SK-N-SH (cell line): ENCODE measurements at regions not wholly inside any gene's neighbourhood (a gene's known extent, or its start where the extent isn't known, plus 50 kb on each side); places are given as distances from the start of the nearest gene placed in this dataset.
A peak's percentile ranks its signal among the peaks of the same experiment; 100 is the strongest.

Experiments used
- CTCF ChIA-PET: fragments of 300-600, 350-600 bp; formaldehyde crosslinking; extraction: SDS; loops from one replicate; lab custom pipeline; 2021; lab: Yijun Ruan, JAX
- POLR2A ChIA-PET: fragments of 350-600 bp; sonication (Branson Sonifier 250); formaldehyde crosslinking; extraction: SDS; loops from one replicate; lab custom pipeline; 2020; ENCODE audit warnings: antibody characterized with exemption, inconsistent platforms; lab: Yijun Ruan, JAX
- DNase-seq: peaks from one replicate; pipeline ENCODE4 v3.0.0; 2012
- H2AFZ ChIP-seq: fragments of 200-600 bp; sonication (generic); 2 replicates; pipeline ENCODE4 v1.8.1; 2016; ENCODE audit warnings: antibody characterized with exemption, mild to moderate bottlenecking, low read depth
- H3F3A ChIP-seq: fragments of 200-600 bp; sonication (generic); replicated peaks from 2 replicates; pipeline ENCODE3; 2016; ENCODE audit warnings: antibody characterized with exemption, mild to moderate bottlenecking; ENCODE audit not compliant: insufficient read depth
- H3K27ac ChIP-seq, 2 experiments: fragments of 200-500 bp in 1 of 2; fragments of 200-600 bp in 1 of 2; sonication (Bioruptor generic) in 1 of 2; sonication (generic), shearing (Covaris generic) in 1 of 2; 2 replicates each; pipeline versions ENCODE4 v1.5.1 to v1.6.1; 2014 to 2016; ENCODE audit warnings: low read depth in 2 of 2, inconsistent platforms in 1 of 2, low read length in 1 of 2, mild to moderate bottlenecking in 1 of 2, mixed read lengths in 1 of 2
- H3K27me3 ChIP-seq: fragments of 200-600 bp; sonication (generic), shearing (Covaris generic); 2 replicates; pipeline ENCODE4 v1.6.1; 2016; ENCODE audit warnings: mixed run types; ENCODE audit not compliant: insufficient read depth
- H3K36me3 ChIP-seq, 2 experiments: fragments of 200-500 bp in 1 of 2; fragments of 200-600 bp in 1 of 2; sonication (Bioruptor generic) in 1 of 2; sonication (generic) in 1 of 2; replicated peaks in 1 of 2; 2 replicates each; pipeline versions ENCODE3 to v1.5.1; 2014 to 2016; ENCODE audit warnings: low read length in 1 of 2, mild to moderate bottlenecking in 1 of 2; ENCODE audit not compliant: insufficient read depth in 2 of 2, control insufficient read depth in 1 of 2
- H3K4me1 ChIP-seq, 2 experiments: fragments of 200-500 bp in 1 of 2; fragments of 200-600 bp in 1 of 2; sonication (Bioruptor generic) in 1 of 2; sonication (generic), shearing (Covaris generic) in 1 of 2; 2 replicates each; pipeline versions ENCODE4 v1.5.1 to v1.6.1; 2014 to 2016; ENCODE audit warnings: low read depth in 1 of 2, low read length in 1 of 2, mixed run types in 1 of 2; ENCODE audit not compliant: insufficient read depth in 2 of 2, control insufficient read depth in 1 of 2
- H3K4me2 ChIP-seq: fragments of 200-600 bp; sonication (generic), shearing (Covaris generic); 2 replicates; pipeline ENCODE4 v1.6.1; 2017; ENCODE audit warnings: mixed run types
- H3K4me3 ChIP-seq, 2 experiments: fragments of 200-500 bp in 1 of 2; fragments of 200-600 bp in 1 of 2; sonication (Bioruptor generic) in 1 of 2; sonication (generic), shearing (Covaris generic) in 1 of 2; 2 replicates each; pipeline versions ENCODE4 v1.5.1 to v1.8.1; 2014 to 2016; ENCODE audit warnings: low read depth in 2 of 2, inconsistent platforms in 1 of 2, low read length in 1 of 2, mild to moderate bottlenecking in 1 of 2, mixed read lengths in 1 of 2, moderate library complexity in 1 of 2
- H3K79me2 ChIP-seq: fragments of 200-600 bp; sonication (generic); 2 replicates; pipeline ENCODE4 v1.8.1; 2017; ENCODE audit warnings: mild to moderate bottlenecking; ENCODE audit not compliant: insufficient read depth
- H3K9ac ChIP-seq: fragments of 200-600 bp; sonication (generic); 2 replicates; pipeline ENCODE4 v1.6.1; 2017; ENCODE audit warnings: mixed run types
- H3K9me2 ChIP-seq: fragments of 200-600 bp; sonication (generic); 2 replicates; pipeline ENCODE4 v1.6.1; 2017; ENCODE audit warnings: mixed run types
- H3K9me3 ChIP-seq: fragments of 200-600 bp; sonication (generic); 2 replicates; pipeline ENCODE4 v1.6.1; 2017; ENCODE audit warnings: mixed run types, mild to moderate bottlenecking, moderate library complexity
- H4K20me1 ChIP-seq: fragments of 200-600 bp; sonication (generic); 2 replicates; pipeline ENCODE4 v1.6.1; 2017; ENCODE audit warnings: mild to moderate bottlenecking, mixed run types; ENCODE audit not compliant: insufficient read depth
- CHD2 ChIP-seq: fragments of 150-350 bp; IDR thresholded peaks from 2 replicates; pipeline ENCODE4 v1.6.1; 2018; ENCODE audit warnings: low read length; ENCODE audit not compliant: partially characterized antibody
- ELF1 ChIP-seq: IDR thresholded peaks from 2 replicates; pipeline ENCODE4 v1.4.0; 2012
- EP300 ChIP-seq, 2 experiments: IDR thresholded peaks; 2 replicates each; pipeline versions ENCODE4 v1.4.0 to v1.6.1; 2012; ENCODE audit warnings: borderline replicate concordance in 1 of 2, low read depth in 1 of 2, low read length in 1 of 2
- EZH2phosphoT487 ChIP-seq: fragments of 200-600 bp; sonication (generic); IDR thresholded peaks from 2 replicates; pipeline ENCODE4 v1.6.1; 2017; ENCODE audit warnings: low read depth, mixed run types, mild to moderate bottlenecking, antibody characterized with exemption, moderate library complexity, borderline replicate concordance
- FOXM1 ChIP-seq: IDR thresholded peaks from 2 replicates; pipeline ENCODE4 v1.4.0; 2012; ENCODE audit warnings: low read depth, mild to moderate bottlenecking
- JUND ChIP-seq: IDR thresholded peaks from 2 replicates; pipeline ENCODE4 v1.4.0; 2012
- MEF2A ChIP-seq: IDR thresholded peaks from 2 replicates; pipeline ENCODE4 v1.4.0; 2012; ENCODE audit warnings: low read depth, borderline replicate concordance
- MXI1 ChIP-seq: IDR thresholded peaks from 2 replicates; pipeline ENCODE4 v1.6.1; 2012; ENCODE audit warnings: mild to moderate bottlenecking, low read depth, low read length, improper control_type of control experiment
- NRF1 ChIP-seq: IDR thresholded peaks from 2 replicates; pipeline ENCODE4 v1.6.1; 2012; ENCODE audit warnings: low read depth, mild to moderate bottlenecking, low read length
- RCOR1 ChIP-seq: fragments of 150-350 bp; IDR thresholded peaks from 2 replicates; pipeline ENCODE4 v1.6.1; 2017; ENCODE audit warnings: antibody characterized with exemption, low read length
- SIN3A ChIP-seq: IDR thresholded peaks from 2 replicates; pipeline ENCODE4 v1.6.1; 2012; ENCODE audit warnings: low read depth, mild to moderate bottlenecking, low read length, moderate library complexity, borderline replicate concordance
- SMC3 ChIP-seq: IDR thresholded peaks from 2 replicates; pipeline ENCODE4 v1.6.1; 2012; ENCODE audit warnings: low read depth, low read length, improper control_type of control experiment
- YY1 ChIP-seq: IDR thresholded peaks from 2 replicates; pipeline ENCODE4 v1.4.0; 2012; ENCODE audit warnings: low read depth, mild to moderate bottlenecking
- WGBS: methylation state at CpG from one replicate; pipeline ENCODE4 v1.1.6; 2017; ENCODE audit warnings: low lambda C conversion rate; 5-methylcytosine and 5-hydroxymethylcytosine counted together
- TF ChIP-seq, protein P1 (sequence below): fragments of 150-350 bp; IDR thresholded peaks from 2 replicates; pipeline ENCODE4 v1.6.1; 2017; ENCODE audit warnings: antibody characterized with exemption, low read length, low read depth, borderline replicate concordance
- TF ChIP-seq, protein P2 (sequence below): IDR thresholded peaks from 2 replicates; pipeline ENCODE4 v1.6.1; 2012; ENCODE audit warnings: mild to moderate bottlenecking, low read depth, low read length, moderate library complexity

DNA sequence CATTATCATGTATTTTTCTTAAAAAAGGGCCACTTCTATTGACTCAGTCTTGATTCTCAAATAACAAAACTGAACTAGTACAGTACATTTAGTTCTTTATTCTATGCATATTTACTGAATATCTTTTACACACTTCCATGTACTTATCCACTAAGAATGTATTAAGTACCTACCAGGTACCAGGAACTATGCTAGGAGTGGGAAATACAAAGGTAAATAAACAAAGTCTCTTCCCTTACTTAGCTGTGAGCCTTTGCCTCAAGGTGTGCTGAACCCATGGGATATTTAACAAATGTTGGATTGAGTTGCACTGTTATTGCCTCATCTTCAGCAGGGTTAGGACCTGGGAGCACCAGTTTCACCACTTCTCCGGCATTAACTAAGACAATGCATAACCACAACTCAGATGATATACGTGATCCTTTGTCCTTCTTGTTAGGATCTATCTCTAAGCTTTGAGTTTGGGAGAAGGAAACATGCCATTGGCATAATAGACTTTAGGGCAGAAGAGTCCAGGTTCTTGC, 533.9 kb downstream of the TFAP2B start (continued):
- TF ChIP-seq NRF1 = no peak
- TF ChIP-seq, protein P1, sequence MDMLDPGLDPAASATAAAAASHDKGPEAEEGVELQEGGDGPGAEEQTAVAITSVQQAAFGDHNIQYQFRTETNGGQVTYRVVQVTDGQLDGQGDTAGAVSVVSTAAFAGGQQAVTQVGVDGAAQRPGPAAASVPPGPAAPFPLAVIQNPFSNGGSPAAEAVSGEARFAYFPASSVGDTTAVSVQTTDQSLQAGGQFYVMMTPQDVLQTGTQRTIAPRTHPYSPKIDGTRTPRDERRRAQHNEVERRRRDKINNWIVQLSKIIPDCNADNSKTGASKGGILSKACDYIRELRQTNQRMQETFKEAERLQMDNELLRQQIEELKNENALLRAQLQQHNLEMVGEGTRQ = no peak

DNA sequence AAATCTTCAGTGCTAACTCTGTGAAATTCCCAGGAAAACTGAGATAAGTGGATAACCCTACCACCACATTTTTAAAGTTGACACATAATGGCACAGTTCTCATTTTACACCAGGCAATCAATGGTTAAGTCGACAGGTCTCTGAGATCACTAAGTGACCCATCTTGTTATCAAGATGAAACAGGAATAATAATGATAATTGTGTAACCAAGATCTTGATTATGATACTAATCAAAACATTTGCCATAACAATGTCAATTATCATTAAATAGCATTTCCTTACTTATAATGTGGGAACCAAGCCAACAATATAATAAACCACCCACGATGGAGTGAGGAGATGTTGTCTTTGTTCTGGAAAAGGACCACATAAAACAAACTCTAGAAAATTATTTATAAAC, 541.6 kb downstream of the TFAP2B start:
- no peak for TF ChIP-seq MEF2A
- TF ChIP-seq EP300 (IDR thresholded peaks at IDR 0.05; ENCODE audit: borderline replicate concordance in 1 of 2, low read depth in 1 of 2, low read length in 1 of 2) = peak in 1 of 2 experiments; percentile 75; a peak in 1 of 4 replicates
- TF ChIP-seq RCOR1 = 0 out of 2 replicates have a peak, but pooled peaks have one; percentile 41
- TF ChIP-seq CHD2 = peak; percentile 9
- Histone ChIP-seq H2AFZ (no peak overlapping the region), H3K4me1 (peaks cover 0 to 9% of the 10 kb centered on the region in 2 experiments; a peak in 2 of 4 replicates), H3K9ac (no peak overlapping the region), H4K20me1 (no peaks in the 10 kb centered on the region), H3K27ac (no peak overlapping the region), H3F3A (no peaks in the 10 kb centered on the region), H3K79me2 (no peaks in the 10 kb centered on the region), H3K4me3 (no peak overlapping the region), H3K9me2 (no peaks in the 10 kb centered on the region), H3K9me3 (no peaks in the 10 kb centered on the region), H3K36me3 (no peaks in the 10 kb centered on the region), H3K27me3 (no peaks in the 10 kb centered on the region), H3K4me2 (no peak overlapping the region)
- ChIA-PET CTCF (interaction anchor here (0.8 to 1.0 kb wide), 2 partner anchors 11 to 178 kb away, joined by 3 read pairs; no protein-coding TSS in a partner anchor), POLR2A (no interaction called here)
- no peak for DNase-seq
- 1% methylated on average over 2 of the region's 2 CpGs for WGBS

DNA sequence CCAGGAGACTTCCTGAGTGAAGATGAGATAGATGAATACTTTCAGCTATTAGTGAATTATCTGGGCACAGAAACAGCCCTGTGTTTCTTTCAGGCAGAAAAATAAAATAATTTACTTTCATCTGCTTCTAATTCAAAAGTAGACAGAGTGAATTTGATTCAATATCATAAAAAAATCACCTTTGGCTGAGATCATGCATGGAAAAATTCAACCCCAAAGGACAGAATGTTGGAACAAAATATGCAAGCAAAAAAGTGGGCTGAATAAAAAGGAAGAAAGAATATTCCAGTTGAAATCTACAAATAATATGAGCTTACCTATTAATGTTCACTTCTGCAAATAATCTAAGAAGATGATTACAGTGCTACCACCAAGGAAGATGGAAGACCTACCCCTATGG, 546.9 kb downstream of the TFAP2B start:
- H3K4me2 ChIP-seq = no peak overlapping the region
- no peak for DNase-seq
- no peaks in the 10 kb centered on the region for H3K27me3 ChIP-seq
- no peak overlapping the region for H3K9ac ChIP-seq
- no peaks in the 10 kb centered on the region for H3K9me2 ChIP-seq
- H3K79me2 ChIP-seq = no peaks in the 10 kb centered on the region
- no peaks in the 10 kb centered on the region for H3F3A ChIP-seq
- H4K20me1 ChIP-seq = no peaks in the 10 kb centered on the region
- H2AFZ ChIP-seq = no peak overlapping the region
- no peak for TF ChIP-seq SMC3
- no peak for TF ChIP-seq YY1
- TF ChIP-seq EZH2phosphoT487 = no peak
- TF ChIP-seq, protein P2, sequence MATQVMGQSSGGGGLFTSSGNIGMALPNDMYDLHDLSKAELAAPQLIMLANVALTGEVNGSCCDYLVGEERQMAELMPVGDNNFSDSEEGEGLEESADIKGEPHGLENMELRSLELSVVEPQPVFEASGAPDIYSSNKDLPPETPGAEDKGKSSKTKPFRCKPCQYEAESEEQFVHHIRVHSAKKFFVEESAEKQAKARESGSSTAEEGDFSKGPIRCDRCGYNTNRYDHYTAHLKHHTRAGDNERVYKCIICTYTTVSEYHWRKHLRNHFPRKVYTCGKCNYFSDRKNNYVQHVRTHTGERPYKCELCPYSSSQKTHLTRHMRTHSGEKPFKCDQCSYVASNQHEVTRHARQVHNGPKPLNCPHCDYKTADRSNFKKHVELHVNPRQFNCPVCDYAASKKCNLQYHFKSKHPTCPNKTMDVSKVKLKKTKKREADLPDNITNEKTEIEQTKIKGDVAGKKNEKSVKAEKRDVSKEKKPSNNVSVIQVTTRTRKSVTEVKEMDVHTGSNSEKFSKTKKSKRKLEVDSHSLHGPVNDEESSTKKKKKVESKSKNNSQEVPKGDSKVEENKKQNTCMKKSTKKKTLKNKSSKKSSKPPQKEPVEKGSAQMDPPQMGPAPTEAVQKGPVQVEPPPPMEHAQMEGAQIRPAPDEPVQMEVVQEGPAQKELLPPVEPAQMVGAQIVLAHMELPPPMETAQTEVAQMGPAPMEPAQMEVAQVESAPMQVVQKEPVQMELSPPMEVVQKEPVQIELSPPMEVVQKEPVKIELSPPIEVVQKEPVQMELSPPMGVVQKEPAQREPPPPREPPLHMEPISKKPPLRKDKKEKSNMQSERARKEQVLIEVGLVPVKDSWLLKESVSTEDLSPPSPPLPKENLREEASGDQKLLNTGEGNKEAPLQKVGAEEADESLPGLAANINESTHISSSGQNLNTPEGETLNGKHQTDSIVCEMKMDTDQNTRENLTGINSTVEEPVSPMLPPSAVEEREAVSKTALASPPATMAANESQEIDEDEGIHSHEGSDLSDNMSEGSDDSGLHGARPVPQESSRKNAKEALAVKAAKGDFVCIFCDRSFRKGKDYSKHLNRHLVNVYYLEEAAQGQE = no peak
- no peak for TF ChIP-seq EP300 (IDR thresholded peaks at IDR 0.05; ENCODE audit: borderline replicate concordance in 1 of 2, low read depth in 1 of 2, low read length in 1 of 2)
- no peak for TF ChIP-seq JUND
- TF ChIP-seq MXI1 = no peak
- TF ChIP-seq ELF1 = no peak
- no peak for TF ChIP-seq FOXM1
- TF ChIP-seq MEF2A = no peak
- TF ChIP-seq NRF1 = no peak
- no peak for TF ChIP-seq SIN3A
- TF ChIP-seq, all 33 proteins: peak for 0
- Histone ChIP-seq H3K4me3 (no peak overlapping the region), H3K27ac (peak overlapping the region in 1 of 2 experiments; percentile 5; a peak in 1 of 4 replicates), H3K4me1 (peaks cover 0 to 4% of the 10 kb centered on the region in 2 experiments; a peak in 2 of 4 replicates), H3K36me3 (no peaks in the 10 kb centered on the region), H3K9me3 (no peaks in the 10 kb centered on the region)
- CTCF ChIA-PET = interaction anchor here (0.8 to 1.8 kb wide), 4 partner anchors 10 to 68 kb away, joined by 3 to 5 read pairs (median 3); no protein-coding TSS in a partner anchor
- POLR2A ChIA-PET = no interaction called here
